AG09309 (cell line): ENCODE measurements at regions not wholly inside any gene's neighbourhood (a gene's known extent, or its start where the extent isn't known, plus 50 kb on each side); places are given as distances from the start of the nearest gene placed in this dataset.

Source experiments
- DNase-seq: peaks from one replicate; pipeline ENCODE4 v3.0.0-alpha.2; 2010; ENCODE audit warnings: low read depth
- H3K4me3 ChIP-seq: 2 replicates; pipeline ENCODE4 v1.5.1; 2011; ENCODE audit warnings: mild to moderate bottlenecking, low read depth, low read length, moderate library complexity; ENCODE audit not compliant: control insufficient read depth
- TF ChIP-seq, protein P1 (sequence below): IDR thresholded peaks from 2 replicates; pipeline ENCODE4 v1.5.1; 2011; ENCODE audit warnings: mild to moderate bottlenecking, low read depth, low read length, inconsistent platforms; ENCODE audit not compliant: insufficient read depth, control insufficient read depth; ENCODE audit errors: missing control alignments

DNA sequence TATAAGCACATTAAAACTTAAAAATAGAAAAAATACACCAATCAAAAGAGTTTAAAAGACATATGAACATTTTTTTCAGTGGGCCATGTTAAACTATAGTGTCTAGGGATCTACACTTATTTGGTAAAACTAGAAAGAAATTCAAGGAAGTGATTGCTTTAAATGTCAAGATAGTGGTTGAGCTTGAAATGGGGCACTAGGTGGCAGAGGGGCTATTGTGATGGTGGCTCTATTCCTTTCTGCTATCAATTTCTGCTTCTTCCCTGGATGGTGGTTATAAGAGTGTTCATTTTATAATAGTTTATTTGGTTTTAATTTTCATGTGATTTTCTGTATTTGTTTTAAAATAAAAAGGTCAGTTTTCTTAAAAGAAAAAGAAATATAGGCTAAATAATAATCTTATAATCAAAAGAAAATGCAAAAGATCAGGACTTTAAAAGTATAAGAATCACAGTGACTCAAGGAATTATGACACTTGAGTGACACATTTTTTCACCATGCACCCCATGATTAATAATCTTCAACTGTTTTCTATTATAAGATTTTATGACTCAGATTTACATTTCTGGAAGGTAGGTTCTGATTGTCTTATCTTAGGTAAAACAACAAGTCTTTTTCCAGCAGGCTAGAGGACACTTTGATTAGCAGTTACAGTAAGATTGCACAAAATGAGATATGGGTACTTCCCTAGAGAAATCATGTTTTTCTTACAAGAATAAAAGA lies 137.5 kb downstream of the FSCB start:
- TF ChIP-seq, protein P1, sequence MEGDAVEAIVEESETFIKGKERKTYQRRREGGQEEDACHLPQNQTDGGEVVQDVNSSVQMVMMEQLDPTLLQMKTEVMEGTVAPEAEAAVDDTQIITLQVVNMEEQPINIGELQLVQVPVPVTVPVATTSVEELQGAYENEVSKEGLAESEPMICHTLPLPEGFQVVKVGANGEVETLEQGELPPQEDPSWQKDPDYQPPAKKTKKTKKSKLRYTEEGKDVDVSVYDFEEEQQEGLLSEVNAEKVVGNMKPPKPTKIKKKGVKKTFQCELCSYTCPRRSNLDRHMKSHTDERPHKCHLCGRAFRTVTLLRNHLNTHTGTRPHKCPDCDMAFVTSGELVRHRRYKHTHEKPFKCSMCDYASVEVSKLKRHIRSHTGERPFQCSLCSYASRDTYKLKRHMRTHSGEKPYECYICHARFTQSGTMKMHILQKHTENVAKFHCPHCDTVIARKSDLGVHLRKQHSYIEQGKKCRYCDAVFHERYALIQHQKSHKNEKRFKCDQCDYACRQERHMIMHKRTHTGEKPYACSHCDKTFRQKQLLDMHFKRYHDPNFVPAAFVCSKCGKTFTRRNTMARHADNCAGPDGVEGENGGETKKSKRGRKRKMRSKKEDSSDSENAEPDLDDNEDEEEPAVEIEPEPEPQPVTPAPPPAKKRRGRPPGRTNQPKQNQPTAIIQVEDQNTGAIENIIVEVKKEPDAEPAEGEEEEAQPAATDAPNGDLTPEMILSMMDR: no peak
- H3K4me3 ChIP-seq: no peak overlapping the region
- no peak for DNase-seq

DNA sequence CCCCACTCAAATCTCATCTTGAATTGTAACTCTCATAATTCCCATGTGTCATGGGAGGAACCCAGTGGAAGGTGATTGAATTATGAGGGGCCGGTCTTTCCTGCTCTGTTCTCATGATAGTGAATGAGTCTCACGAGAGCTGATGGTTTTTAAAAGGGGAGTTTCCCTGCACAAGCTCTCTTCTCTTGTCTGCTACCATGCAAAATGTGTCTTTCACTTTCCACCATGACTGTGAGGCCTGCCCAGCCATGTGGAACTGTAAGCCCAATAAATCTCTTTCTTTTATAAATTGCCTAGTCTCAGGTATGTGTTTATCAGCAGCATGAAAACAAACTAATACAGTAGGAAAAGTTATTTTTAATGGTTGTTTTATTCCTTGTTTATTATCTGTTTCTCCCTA lies 146.0 kb downstream of the FSCB start:
- no peak for DNase-seq
- no peak overlapping the region for H3K4me3 ChIP-seq
- TF ChIP-seq, protein P1: no peak

DNA sequence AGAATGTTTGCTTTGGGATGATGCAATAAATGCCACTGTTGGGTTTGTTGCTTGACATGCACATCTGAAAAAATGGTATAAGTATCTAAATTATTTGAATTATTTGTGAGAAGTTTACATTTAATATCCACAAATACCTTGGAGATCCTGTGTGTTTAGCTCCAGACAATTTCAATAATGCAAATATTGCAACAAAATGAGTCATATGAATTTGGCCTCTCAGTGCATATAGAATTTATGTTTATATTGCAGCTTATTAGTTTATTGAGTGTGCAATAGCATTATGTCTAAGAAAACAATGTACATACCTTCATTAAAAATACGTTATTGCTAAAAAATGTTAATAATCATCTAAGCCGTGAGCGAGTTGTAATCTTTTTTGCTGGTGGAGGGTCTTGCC lies 153.3 kb downstream of the FSCB start:
- TF ChIP-seq, protein P1: no peak
- H3K4me3 ChIP-seq: no peak overlapping the region
- DNase-seq: no peak

DNA sequence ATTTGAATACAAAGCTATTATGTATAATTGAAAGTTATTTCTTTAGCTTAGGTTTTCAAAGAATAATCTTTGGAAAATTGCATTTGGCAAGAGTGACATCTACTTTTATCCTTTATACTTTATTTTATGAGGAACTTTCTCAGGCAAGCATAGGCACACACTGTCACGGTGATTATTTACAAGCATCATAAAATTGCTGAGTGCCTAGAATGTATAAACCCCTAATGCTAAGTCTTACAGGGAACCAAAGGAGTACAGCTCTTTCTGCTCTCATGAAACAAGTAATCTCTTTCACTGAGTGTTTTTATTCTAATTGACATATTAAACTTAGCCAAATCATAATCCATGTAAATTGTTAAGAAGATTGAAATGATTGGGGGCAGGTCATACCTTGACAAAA lies 154.9 kb downstream of the FSCB start:
- TF ChIP-seq, protein P1: no peak
- no peak for DNase-seq
- no peak overlapping the region for H3K4me3 ChIP-seq

DNA sequence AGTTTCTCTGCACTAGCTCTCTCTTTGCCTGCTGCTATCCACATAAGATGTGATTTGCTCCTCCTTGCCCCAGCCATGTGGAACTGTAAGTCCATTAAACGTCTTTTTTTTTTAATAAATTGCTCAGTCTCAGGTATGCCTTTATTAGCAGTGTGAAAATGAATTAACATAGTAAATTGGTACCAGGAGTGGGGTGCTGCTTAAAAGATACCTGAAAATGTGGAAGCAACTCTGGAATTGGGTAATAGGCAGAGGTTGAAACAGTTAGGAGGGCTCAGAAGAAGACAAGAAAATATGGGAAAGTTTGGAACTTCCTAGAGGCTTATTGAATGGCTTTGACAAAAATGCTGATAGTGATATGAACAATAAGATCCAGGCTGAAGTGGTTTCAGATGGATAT lies 159.8 kb downstream of the FSCB start:
- TF ChIP-seq, protein P1: no peak
- H3K4me3 ChIP-seq: no peak overlapping the region
- DNase-seq: no peak

DNA sequence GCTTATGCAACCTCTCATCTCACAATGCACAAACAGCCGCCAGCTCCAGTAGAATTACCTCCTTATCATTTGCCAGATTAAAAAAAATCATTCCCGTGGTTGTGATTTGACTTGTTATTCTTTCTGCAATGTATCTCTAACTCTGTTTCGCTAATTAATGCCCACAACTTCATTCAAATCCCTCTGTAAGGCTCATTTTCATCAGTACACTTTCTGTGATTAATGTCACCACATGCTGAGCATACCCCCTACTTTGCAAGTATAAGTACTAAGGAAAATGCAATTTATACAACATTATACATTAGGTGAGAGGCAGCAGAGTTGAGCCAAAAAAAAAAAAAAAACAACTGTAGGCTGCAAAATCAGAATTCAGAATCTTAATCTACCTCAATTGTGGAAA lies 166.0 kb downstream of the FSCB start:
- H3K4me3 ChIP-seq: no peak overlapping the region
- no peak for DNase-seq
- TF ChIP-seq, protein P1: no peak
